Hematopoietic multipotent progenitor cell treated with erythropoietin and hydrocortisone succinate and interleukin-3 and kit ligand, for 15 days (in vitro differentiated cells): ENCODE measurements at regions not wholly inside any gene's neighbourhood (a gene's known extent, or its start where the extent isn't known, plus 50 kb on each side); places are given as distances from the start of the nearest gene placed in this dataset.

ENCODE experiments used
- DNase-seq: peaks from one replicate; pipeline ENCODE4 v3.0.0-alpha.2; 2015; ENCODE audit warnings: low spot score

GRCh38 chr14:55734731-55735130 is 154.7 kb downstream of the KTN1 start:
- no peak for DNase-seq

- no peak for DNase-seq
These were observed 160.1 kb downstream of the KTN1 start for GRCh38 chr14:55739967-55740648.

GRCh38 chr14:55740649-55740989 is 160.6 kb downstream of the KTN1 start:
- no peak for DNase-seq

GRCh38 chr14:55741240-55741639 is 161.2 kb downstream of the KTN1 start:
- DNase-seq, result no peak

- no peak for DNase-seq
These were observed 163.5 kb downstream of the KTN1 start for GRCh38 chr14:55743551-55743950.

- DNase-seq, result no peak
These were observed 164.3 kb downstream of the KTN1 start for GRCh38 chr14:55744321-55744720.

GRCh38 chr14:55745906-55746305 is 165.9 kb downstream of the KTN1 start:
- DNase-seq, result no peak

GRCh38 chr14:55746558-55746957 is 166.6 kb downstream of the KTN1 start:
- DNase-seq, result no peak

GRCh38 chr14:55747186-55747585 is 167.2 kb downstream of the KTN1 start:
- no peak for DNase-seq

- DNase-seq, result no peak
These were observed 169.3 kb downstream of the KTN1 start for GRCh38 chr14:55749201-55749812.

- no peak for DNase-seq
These were observed 169.9 kb downstream of the KTN1 start for GRCh38 chr14:55749946-55750345.

GRCh38 chr14:55752580-55753390 is 172.8 kb downstream of the KTN1 start:
- DNase-seq, result no peak

GRCh38 chr14:55754471-55754870 is 174.5 kb downstream of the KTN1 start:
- DNase-seq, result no peak

- DNase-seq, result no peak
These were observed 174.9 kb downstream of the KTN1 start for GRCh38 chr14:55754871-55755270.

- no peak for DNase-seq
These were observed 176.1 kb downstream of the KTN1 start for GRCh38 chr14:55756078-55756477.

GRCh38 chr14:55756557-55756956 is 176.6 kb downstream of the KTN1 start:
- DNase-seq, result no peak

- no peak for DNase-seq
These were observed 178.8 kb downstream of the KTN1 start for GRCh38 chr14:55758796-55759195.

GRCh38 chr14:55760789-55761566 is 181.0 kb downstream of the KTN1 start:
- no peak for DNase-seq

- no peak for DNase-seq
These were observed 181.6 kb downstream of the KTN1 start for GRCh38 chr14:55761651-55762050.

- DNase-seq, result no peak
These were observed 182.7 kb downstream of the KTN1 start for GRCh38 chr14:55762595-55763232.

GRCh38 chr14:55764784-55765183 is 184.8 kb downstream of the KTN1 start:
- no peak for DNase-seq

GRCh38 chr14:55766071-55766470 is 186.1 kb downstream of the KTN1 start:
- DNase-seq, result no peak
